H1 (cell line): ENCODE measurements at regions not wholly inside any gene's neighbourhood (a gene's known extent, or its start where the extent isn't known, plus 50 kb on each side); places are given as distances from the start of the nearest gene placed in this dataset.

Experiments
- BACH1 ChIP-seq: IDR thresholded peaks from 2 replicates; pipeline ENCODE4 v1.6.1; 2012; ENCODE audit warnings: low read length, improper control_type of control experiment
- HDAC2 ChIP-seq, 2 experiments: fragments of 300-600 bp in 1 of 2; sonication (generic) in 1 of 2; IDR thresholded peaks; 2 replicates each; pipeline ENCODE4 v1.6.1; 2011 to 2012; ENCODE audit warnings: low read depth in 2 of 2, low read length in 2 of 2, mild to moderate bottlenecking in 2 of 2, moderate library complexity in 2 of 2, borderline replicate concordance in 1 of 2, inconsistent platforms in 1 of 2
- SIRT6 ChIP-seq: IDR thresholded peaks from one replicate; pipeline ENCODE4 v1.7.1; 2012; ENCODE audit warnings: low read length, inconsistent platforms
- TEAD4 ChIP-seq: IDR thresholded peaks from 2 replicates; pipeline ENCODE4 v1.6.1; 2012; ENCODE audit warnings: low read depth, low read length, inconsistent platforms, mixed read lengths
- TF ChIP-seq, protein P1 (sequence below): fragments of 300-600 bp; sonication (generic); IDR thresholded peaks from 2 replicates; pipeline ENCODE4 v1.7.1; 2012; ENCODE audit warnings: low read length, moderate library complexity, mild to moderate bottlenecking, inconsistent platforms; ENCODE audit not compliant: insufficient replicate concordance
- TF ChIP-seq, protein P2 (sequence below): IDR thresholded peaks from 2 replicates; pipeline ENCODE4 v1.6.1; 2012; ENCODE audit warnings: inconsistent platforms

DNA sequence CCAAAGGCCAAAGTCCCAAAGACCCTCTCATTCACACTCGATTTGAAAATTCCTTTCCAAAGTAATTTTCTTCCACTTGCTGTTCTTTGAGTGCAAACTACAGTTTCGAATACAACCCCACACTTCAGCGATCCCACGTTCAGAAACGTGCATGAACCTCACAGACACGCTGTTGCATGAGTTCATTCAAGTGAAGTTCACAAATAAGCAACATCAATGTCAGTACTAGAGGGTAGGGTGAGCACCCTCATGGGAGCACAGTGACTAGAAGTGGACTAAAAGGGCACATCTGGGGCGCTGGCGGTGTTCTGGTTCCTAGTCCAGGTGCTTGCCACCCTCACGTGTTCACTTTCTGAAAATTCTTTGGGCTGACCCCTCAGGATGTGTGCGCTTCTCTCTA is 59.0 kb downstream of the FAM50B start (continued):
- TF ChIP-seq, protein P1, sequence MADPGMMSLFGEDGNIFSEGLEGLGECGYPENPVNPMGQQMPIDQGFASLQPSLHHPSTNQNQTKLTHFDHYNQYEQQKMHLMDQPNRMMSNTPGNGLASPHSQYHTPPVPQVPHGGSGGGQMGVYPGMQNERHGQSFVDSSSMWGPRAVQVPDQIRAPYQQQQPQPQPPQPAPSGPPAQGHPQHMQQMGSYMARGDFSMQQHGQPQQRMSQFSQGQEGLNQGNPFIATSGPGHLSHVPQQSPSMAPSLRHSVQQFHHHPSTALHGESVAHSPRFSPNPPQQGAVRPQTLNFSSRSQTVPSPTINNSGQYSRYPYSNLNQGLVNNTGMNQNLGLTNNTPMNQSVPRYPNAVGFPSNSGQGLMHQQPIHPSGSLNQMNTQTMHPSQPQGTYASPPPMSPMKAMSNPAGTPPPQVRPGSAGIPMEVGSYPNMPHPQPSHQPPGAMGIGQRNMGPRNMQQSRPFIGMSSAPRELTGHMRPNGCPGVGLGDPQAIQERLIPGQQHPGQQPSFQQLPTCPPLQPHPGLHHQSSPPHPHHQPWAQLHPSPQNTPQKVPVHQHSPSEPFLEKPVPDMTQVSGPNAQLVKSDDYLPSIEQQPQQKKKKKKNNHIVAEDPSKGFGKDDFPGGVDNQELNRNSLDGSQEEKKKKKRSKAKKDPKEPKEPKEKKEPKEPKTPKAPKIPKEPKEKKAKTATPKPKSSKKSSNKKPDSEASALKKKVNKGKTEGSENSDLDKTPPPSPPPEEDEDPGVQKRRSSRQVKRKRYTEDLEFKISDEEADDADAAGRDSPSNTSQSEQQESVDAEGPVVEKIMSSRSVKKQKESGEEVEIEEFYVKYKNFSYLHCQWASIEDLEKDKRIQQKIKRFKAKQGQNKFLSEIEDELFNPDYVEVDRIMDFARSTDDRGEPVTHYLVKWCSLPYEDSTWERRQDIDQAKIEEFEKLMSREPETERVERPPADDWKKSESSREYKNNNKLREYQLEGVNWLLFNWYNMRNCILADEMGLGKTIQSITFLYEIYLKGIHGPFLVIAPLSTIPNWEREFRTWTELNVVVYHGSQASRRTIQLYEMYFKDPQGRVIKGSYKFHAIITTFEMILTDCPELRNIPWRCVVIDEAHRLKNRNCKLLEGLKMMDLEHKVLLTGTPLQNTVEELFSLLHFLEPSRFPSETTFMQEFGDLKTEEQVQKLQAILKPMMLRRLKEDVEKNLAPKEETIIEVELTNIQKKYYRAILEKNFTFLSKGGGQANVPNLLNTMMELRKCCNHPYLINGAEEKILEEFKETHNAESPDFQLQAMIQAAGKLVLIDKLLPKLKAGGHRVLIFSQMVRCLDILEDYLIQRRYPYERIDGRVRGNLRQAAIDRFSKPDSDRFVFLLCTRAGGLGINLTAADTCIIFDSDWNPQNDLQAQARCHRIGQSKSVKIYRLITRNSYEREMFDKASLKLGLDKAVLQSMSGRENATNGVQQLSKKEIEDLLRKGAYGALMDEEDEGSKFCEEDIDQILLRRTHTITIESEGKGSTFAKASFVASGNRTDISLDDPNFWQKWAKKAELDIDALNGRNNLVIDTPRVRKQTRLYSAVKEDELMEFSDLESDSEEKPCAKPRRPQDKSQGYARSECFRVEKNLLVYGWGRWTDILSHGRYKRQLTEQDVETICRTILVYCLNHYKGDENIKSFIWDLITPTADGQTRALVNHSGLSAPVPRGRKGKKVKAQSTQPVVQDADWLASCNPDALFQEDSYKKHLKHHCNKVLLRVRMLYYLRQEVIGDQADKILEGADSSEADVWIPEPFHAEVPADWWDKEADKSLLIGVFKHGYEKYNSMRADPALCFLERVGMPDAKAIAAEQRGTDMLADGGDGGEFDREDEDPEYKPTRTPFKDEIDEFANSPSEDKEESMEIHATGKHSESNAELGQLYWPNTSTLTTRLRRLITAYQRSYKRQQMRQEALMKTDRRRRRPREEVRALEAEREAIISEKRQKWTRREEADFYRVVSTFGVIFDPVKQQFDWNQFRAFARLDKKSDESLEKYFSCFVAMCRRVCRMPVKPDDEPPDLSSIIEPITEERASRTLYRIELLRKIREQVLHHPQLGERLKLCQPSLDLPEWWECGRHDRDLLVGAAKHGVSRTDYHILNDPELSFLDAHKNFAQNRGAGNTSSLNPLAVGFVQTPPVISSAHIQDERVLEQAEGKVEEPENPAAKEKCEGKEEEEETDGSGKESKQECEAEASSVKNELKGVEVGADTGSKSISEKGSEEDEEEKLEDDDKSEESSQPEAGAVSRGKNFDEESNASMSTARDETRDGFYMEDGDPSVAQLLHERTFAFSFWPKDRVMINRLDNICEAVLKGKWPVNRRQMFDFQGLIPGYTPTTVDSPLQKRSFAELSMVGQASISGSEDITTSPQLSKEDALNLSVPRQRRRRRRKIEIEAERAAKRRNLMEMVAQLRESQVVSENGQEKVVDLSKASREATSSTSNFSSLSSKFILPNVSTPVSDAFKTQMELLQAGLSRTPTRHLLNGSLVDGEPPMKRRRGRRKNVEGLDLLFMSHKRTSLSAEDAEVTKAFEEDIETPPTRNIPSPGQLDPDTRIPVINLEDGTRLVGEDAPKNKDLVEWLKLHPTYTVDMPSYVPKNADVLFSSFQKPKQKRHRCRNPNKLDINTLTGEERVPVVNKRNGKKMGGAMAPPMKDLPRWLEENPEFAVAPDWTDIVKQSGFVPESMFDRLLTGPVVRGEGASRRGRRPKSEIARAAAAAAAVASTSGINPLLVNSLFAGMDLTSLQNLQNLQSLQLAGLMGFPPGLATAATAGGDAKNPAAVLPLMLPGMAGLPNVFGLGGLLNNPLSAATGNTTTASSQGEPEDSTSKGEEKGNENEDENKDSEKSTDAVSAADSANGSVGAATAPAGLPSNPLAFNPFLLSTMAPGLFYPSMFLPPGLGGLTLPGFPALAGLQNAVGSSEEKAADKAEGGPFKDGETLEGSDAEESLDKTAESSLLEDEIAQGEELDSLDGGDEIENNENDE: no peak
- TF ChIP-seq TEAD4 (no peak), HDAC2 (IDR thresholded peaks at IDR 0.05; ENCODE audit: borderline replicate concordance in 1 of 2, low read depth in 2 of 2, low read length in 2 of 2) (no peak), SIRT6 (no peak), BACH1 (no peak)
- TF ChIP-seq, protein P2, sequence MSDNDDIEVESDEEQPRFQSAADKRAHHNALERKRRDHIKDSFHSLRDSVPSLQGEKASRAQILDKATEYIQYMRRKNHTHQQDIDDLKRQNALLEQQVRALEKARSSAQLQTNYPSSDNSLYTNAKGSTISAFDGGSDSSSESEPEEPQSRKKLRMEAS: no peak
